Spleen (tissue), 11 donors: ENCODE measurements at regions not wholly inside any gene's neighbourhood (a gene's known extent, or its start where the extent isn't known, plus 50 kb on each side); places are given as distances from the start of the nearest gene placed in this dataset.

Source experiments
- DNase-seq: peaks from one replicate; pipeline ENCODE4 v3.0.0-alpha.2; 2020
- H3K27ac ChIP-seq, 8 donors: fragments of 200-600 bp; sonication (generic) in 7 of 8; 1 replicate in 4 of 8; 2 replicates in 4 of 8; pipeline versions ENCODE4 v1.5.0 to v1.8.0; 2016 to 2021; ENCODE audit warnings: inconsistent platforms in 4 of 8, mild to moderate bottlenecking in 4 of 8, moderate library complexity in 1 of 8
- H3K27me3 ChIP-seq, 7 donors: fragments of 200-600 bp; sonication (generic) in 6 of 7; replicated peaks in 1 of 7; 1 replicate in 4 of 7; 2 replicates in 3 of 7; pipeline versions ENCODE4 v1.5.0 to v1.8.0; 2016 to 2021; ENCODE audit warnings: inconsistent platforms in 3 of 7, mild to moderate bottlenecking in 1 of 7
- H3K36me3 ChIP-seq, 6 donors: fragments of 200-600 bp; sonication (generic) in 5 of 6; 1 replicate in 4 of 6; 2 replicates in 2 of 6; pipeline versions ENCODE4 v1.5.0 to v1.8.0; 2016 to 2021; ENCODE audit warnings: inconsistent platforms in 2 of 6
- H3K4me1 ChIP-seq, 6 donors: fragments of 200-600 bp; sonication (generic) in 5 of 6; 1 replicate in 3 of 6; 2 replicates in 3 of 6; pipeline versions ENCODE4 v1.5.0 to v1.8.0; 2016 to 2021; ENCODE audit warnings: inconsistent platforms in 3 of 6
- H3K4me3 ChIP-seq, 8 donors: fragments of 200-600 bp; sonication (generic) in 7 of 8; 1 replicate in 4 of 8; 2 replicates in 4 of 8; pipeline versions ENCODE4 v1.5.0 to v1.8.0; 2016 to 2021; ENCODE audit warnings: inconsistent platforms in 4 of 8, mild to moderate bottlenecking in 4 of 8, moderate library complexity in 2 of 8
- H3K9me3 ChIP-seq, 8 donors: fragments of 200-600 bp; sonication (generic) in 7 of 8; 1 replicate in 4 of 8; 2 replicates in 4 of 8; pipeline versions ENCODE4 v1.5.0 to v1.8.0; 2016 to 2021; ENCODE audit warnings: inconsistent platforms in 4 of 8
- POLR2A ChIP-seq, 3 donors: fragments of 450-650 bp; IDR thresholded peaks; one replicate each; pipeline ENCODE4 v1.5.1; 2017; ENCODE audit warnings: antibody characterized with exemption in 3 of 3, mild to moderate bottlenecking in 1 of 3
- POLR2AphosphoS5 ChIP-seq, 3 donors: sonication (generic); formaldehyde crosslinking; IDR thresholded peaks; one replicate each; pipeline ENCODE4 v1.5.1; 2017; ENCODE audit warnings: antibody characterized with exemption in 3 of 3
- WGBS, 5 donors: extraction: QIAGEN DNeasy Blood & Tissue Kit in 3 of 5; methylation state at CpG; one replicate each; pipeline versions ENCODE4 v1.1.5 to v1.1.7; 2013 to 2018; 5-methylcytosine and 5-hydroxymethylcytosine counted together
- intact Hi-C: fragments of 100-400 bp; cut with DNase I; formaldehyde crosslinking; loops from one replicate; pipeline ENCODE4 v1.15.0; 2023; ENCODE audit warnings: low total_unique reads
- TF ChIP-seq, protein P1 (sequence below), 11 experiments: fragments of 200-600 bp in 7 of 11; fragments of 450-650 bp in 4 of 11; sonication (generic) in 4 of 11; IDR thresholded peaks in 8 of 11; conservative IDR thresholded peaks in 3 of 11; 1 replicate in 7 of 11; 2 replicates in 4 of 11; pipeline versions ENCODE4 v1.4.0 to v1.8.0; 2016 to 2021; ENCODE audit warnings: antibody characterized with exemption in 11 of 11, inconsistent platforms in 4 of 11, mild to moderate bottlenecking in 1 of 11
- donor health status: healthy with polysubstance abuse.
- donor health status: DM: no; HTN: no; CAD: no; lungs with moderate emphysema.
- donor health status: DM: no; HTN: no; CAD: no.
- donor health status: Bipolar disorder and iron deficiency.
- donor health status: healthy.
- donor health status: DM: no; HTN: no; CAD: no.
- donor health status: DM: yes; HTN: yes; CAD: no.

DNA sequence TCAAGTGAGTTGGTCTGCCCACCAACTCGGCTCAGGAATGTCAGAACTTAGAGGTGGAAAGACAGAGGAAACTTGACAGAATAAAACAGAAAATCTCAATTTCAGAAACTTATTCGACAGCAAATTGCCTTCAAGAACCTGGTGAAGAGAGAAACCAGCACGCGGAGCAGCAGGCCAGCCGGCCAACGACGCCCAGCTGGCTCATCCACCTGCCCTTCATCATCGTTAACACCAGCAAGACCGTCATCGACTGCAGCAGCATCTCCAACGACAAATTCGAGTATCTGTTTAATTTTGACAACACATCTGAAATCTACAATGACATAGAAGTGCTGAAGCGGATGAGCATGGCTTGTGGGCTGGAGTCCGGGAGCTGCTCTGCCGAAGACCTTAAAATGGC is 350.8 kb upstream of the CAMK1G start:
- H3K27me3 ChIP-seq, result peaks cover 0 to 32% (median 14%) of the 10 kb centered on the region in 7 donors
- 90 to 96% (median 94%) methylated on average over 15 of the region's 15 CpGs for WGBS, 5 donors
- no peaks in the 10 kb centered on the region for H3K4me1 ChIP-seq
- H3K27ac ChIP-seq, result no peak overlapping the region
- no peak overlapping the region for H3K4me3 ChIP-seq
- H3K36me3 ChIP-seq, result no peaks in the 10 kb centered on the region
- intact Hi-C loops, result no loop called here
- H3K9me3 ChIP-seq, result peaks cover 0 to 25% (median 3%) of the 10 kb centered on the region in 8 donors
- DNase-seq, result no peak
- TF ChIP-seq POLR2AphosphoS5 (IDR thresholded peaks at IDR 0.05) (no peak), POLR2A (IDR thresholded peaks at IDR 0.05) (no peak)
- TF ChIP-seq, protein P1, sequence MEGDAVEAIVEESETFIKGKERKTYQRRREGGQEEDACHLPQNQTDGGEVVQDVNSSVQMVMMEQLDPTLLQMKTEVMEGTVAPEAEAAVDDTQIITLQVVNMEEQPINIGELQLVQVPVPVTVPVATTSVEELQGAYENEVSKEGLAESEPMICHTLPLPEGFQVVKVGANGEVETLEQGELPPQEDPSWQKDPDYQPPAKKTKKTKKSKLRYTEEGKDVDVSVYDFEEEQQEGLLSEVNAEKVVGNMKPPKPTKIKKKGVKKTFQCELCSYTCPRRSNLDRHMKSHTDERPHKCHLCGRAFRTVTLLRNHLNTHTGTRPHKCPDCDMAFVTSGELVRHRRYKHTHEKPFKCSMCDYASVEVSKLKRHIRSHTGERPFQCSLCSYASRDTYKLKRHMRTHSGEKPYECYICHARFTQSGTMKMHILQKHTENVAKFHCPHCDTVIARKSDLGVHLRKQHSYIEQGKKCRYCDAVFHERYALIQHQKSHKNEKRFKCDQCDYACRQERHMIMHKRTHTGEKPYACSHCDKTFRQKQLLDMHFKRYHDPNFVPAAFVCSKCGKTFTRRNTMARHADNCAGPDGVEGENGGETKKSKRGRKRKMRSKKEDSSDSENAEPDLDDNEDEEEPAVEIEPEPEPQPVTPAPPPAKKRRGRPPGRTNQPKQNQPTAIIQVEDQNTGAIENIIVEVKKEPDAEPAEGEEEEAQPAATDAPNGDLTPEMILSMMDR (IDR thresholded peaks at IDR 0.05 in 8 of 11, conservative IDR thresholded peaks at IDR 0.05 in 3 of 11), result no peak

DNA sequence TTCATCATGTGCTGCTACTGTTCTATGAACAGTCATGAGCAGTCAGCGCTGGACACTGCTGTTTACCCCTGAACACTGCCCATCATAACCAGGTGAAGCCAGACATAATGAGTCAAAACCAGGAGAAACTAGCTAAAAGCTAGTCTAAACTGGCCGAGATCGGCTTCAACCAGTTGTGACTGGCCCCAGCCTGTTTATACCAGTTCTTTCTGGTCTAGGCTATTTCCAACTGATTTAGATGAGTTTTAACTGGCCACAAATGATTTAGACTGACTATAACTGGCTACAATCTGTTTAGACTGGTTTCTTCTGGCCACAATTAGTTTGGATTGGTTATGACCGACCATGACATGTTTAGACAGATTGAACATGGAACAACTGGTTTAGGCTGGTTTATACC is 348.3 kb upstream of the CAMK1G start:
- peaks cover 0 to 24% (median 3%) of the 10 kb centered on the region in 8 donors for H3K9me3 ChIP-seq
- WGBS, 5 donors, result 91 to 96% (median 94%) methylated on average over 4 of the region's 4 CpGs

DNA sequence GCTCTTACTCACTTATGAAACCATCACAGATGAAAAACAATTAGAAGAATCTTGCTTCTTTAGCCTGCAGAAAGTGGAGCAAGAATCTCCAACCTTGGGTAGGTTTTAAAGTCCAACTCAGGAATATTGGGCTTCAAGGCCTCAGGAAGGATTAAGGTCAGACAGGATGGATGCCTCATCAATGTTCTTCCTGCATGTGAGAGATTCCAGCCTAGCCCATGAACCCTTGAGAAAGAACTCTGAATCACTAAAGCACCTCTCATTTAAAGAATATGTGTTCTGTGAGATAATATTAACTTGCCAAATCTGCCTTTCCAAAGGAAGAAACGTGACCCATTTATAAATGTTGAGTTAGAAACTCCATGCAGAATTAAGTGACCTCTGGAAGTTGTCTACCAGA is 345.2 kb upstream of the CAMK1G start:
- H3K9me3 ChIP-seq, result no peaks in the 10 kb centered on the region
- no peak overlapping the region for H3K4me3 ChIP-seq
- H3K4me1 ChIP-seq, result no peaks in the 10 kb centered on the region
- WGBS, 5 donors, result 48 to 61% (median 55%) methylated on average over 1 of the region's 1 CpG
- DNase-seq, result no peak
- intact Hi-C loops, result no loop called here
- TF ChIP-seq POLR2AphosphoS5 (IDR thresholded peaks at IDR 0.05), result no peak
- TF ChIP-seq, protein P1 (IDR thresholded peaks at IDR 0.05 in 8 of 11, conservative IDR thresholded peaks at IDR 0.05 in 3 of 11), result no peak
- no peak for TF ChIP-seq POLR2A (IDR thresholded peaks at IDR 0.05)
- H3K36me3 ChIP-seq, result no peaks in the 10 kb centered on the region
- no peak overlapping the region for H3K27ac ChIP-seq
- H3K27me3 ChIP-seq, result peaks cover 0 to 7% (median 0%) of the 10 kb centered on the region in 7 donors

More for the DNA sequence above, 348.3 kb upstream of the CAMK1G start:
- intact Hi-C loops, result no loop called here
- TF ChIP-seq POLR2A (IDR thresholded peaks at IDR 0.05), result no peak
- no peak for TF ChIP-seq POLR2AphosphoS5 (IDR thresholded peaks at IDR 0.05)
- TF ChIP-seq, protein P1 (IDR thresholded peaks at IDR 0.05 in 8 of 11, conservative IDR thresholded peaks at IDR 0.05 in 3 of 11), result no peak
- no peaks in the 10 kb centered on the region for H3K4me1 ChIP-seq
- no peak overlapping the region for H3K4me3 ChIP-seq
- DNase-seq, result no peak
- H3K27me3 ChIP-seq, result peaks cover 0 to 26% (median 13%) of the 10 kb centered on the region in 7 donors
- H3K27ac ChIP-seq, result no peak overlapping the region
- no peaks in the 10 kb centered on the region for H3K36me3 ChIP-seq

DNA sequence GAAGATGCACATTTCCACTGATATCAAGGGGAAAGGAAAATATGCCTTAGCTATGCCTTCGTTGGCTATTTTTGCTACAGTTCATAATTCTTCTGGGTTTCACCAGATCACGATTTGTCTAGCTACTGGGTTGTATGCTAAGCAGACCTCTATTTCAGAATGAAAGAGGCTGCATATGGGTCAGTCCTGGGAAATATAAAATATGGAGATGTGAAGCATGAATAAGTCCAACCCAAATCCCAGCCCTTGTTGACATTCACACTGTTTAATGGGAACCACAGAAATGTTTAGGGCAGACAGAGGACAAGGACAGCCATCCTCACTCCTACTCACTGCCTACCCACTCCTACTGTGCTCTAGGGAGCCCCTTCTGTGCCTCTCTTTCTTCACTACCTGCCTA is 343.2 kb upstream of the CAMK1G start:
- no peak overlapping the region for H3K4me3 ChIP-seq

More for the DNA sequence above, 343.2 kb upstream of the CAMK1G start:
- intact Hi-C loops, result no loop called here
- 68 to 84% (median 79%) methylated on average over 2 of the region's 2 CpGs for WGBS, 5 donors
- Histone ChIP-seq H3K27ac (no peak overlapping the region), H3K27me3 (peaks cover 0 to 11% (median 0%) of the 10 kb centered on the region in 7 donors), H3K9me3 (no peaks in the 10 kb centered on the region), H3K36me3 (no peaks in the 10 kb centered on the region), H3K4me1 (no peaks in the 10 kb centered on the region)
- DNase-seq, result no peak
- TF ChIP-seq, protein P1 (IDR thresholded peaks at IDR 0.05 in 8 of 11, conservative IDR thresholded peaks at IDR 0.05 in 3 of 11), result no peak
- TF ChIP-seq POLR2AphosphoS5 (IDR thresholded peaks at IDR 0.05), result no peak
- no peak for TF ChIP-seq POLR2A (IDR thresholded peaks at IDR 0.05)
